ENCODE measurements at regions not wholly inside any gene's neighbourhood (a gene's known extent, or its start where the extent isn't known, plus 50 kb on each side); places are given as distances from the start of the nearest gene placed in this dataset.

GRCh38 chr9:93898026-93898425 lies 57.1 kb downstream of the BARX1 start:
- WGBS, 5 donors = 48 to 61% (median 52%) methylated on average over 2 of the region's 2 CpGs
- H3K27ac ChIP-seq = no peak overlapping the region
- H3K36me3 ChIP-seq = no peaks in the 10 kb centered on the region
- H3K4me1 ChIP-seq = peaks cover 0 to 15% (median 13%) of the 10 kb centered on the region in 4 donors
- H3K9me3 ChIP-seq = peaks cover 0 to 5% (median 2%) of the 10 kb centered on the region in 4 donors
- H3K27me3 ChIP-seq = no peaks in the 10 kb centered on the region
- DNase-seq = peak in 1 of 2 donors; percentile 27
- no peak overlapping the region for H3K4me3 ChIP-seq
- intact Hi-C loops (cut with DNase I; ENCODE audit: low total_unique reads) = no loop called here
- TF ChIP-seq POLR2A (IDR thresholded peaks at IDR 0.05) (no peak), CTCF (IDR thresholded peaks at IDR 0.05) (no peak), EP300 (IDR thresholded peaks at IDR 0.05) (no peak), POLR2AphosphoS5 (IDR thresholded peaks at IDR 0.05) (no peak)

DNA sequence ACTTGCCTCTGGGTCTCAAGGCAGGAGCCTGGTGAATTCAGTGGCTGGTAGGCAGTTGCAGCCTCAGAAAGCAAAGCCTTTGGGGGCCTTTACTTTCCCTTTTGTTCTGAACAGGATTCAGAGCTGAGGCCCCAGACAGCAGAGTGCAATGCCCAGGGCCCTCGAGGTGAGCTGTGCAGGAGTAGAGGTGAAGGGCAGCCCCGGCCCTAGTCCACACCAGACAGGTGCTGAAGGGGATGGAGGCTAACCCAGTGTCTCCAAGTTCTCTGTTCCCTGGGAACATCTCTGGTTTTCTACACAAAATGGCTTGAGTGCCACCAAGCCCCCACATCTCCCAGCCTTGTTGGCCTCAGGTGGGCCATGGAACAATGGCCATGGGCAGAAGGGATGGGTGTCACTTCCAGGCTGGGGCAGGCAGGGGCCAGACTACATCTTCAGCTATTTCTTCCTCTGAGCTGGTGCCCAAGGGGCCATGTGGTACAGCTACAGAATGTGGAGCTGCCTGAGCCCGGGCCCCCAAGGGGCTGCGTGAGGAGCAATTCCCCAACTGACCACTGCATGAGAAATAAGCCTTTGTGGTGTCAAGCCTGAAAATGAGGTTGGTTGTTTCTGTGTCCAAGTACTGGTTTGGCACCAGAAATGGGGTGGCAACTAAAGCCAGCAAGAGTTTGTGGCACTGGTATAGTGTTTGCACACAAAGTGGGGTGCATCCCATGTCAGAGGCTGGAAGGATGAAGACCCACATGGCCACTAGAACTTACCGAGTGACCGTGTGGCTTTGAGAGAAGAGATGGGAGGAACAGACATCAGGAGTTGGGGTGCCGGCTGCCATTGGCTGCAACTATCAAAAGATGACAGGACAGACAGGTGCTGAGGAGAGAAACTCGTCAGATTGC lies 57.8 kb downstream of the BARX1 start:
- DNase-seq = peak in 1 of 2 donors; percentile 22

GRCh38 chr9:93896496-93897033 lies 58.6 kb downstream of the BARX1 start:
- no peak overlapping the region for H3K27ac ChIP-seq
- peaks cover 0 to 15% (median 13%) of the 10 kb centered on the region in 4 donors for H3K4me1 ChIP-seq
- no peak for TF ChIP-seq CTCF (IDR thresholded peaks at IDR 0.05)
- no peak for TF ChIP-seq EP300 (IDR thresholded peaks at IDR 0.05)
- no peak for TF ChIP-seq POLR2A (IDR thresholded peaks at IDR 0.05)
- TF ChIP-seq POLR2AphosphoS5 (IDR thresholded peaks at IDR 0.05) = no peak
- H3K9me3 ChIP-seq = peaks cover 0 to 15% (median 5%) of the 10 kb centered on the region in 4 donors
- WGBS, 5 donors = 71 to 92% (median 90%) methylated on average over 5 to 9 of the region's 9 CpGs
- no peaks in the 10 kb centered on the region for H3K36me3 ChIP-seq
- no peaks in the 10 kb centered on the region for H3K27me3 ChIP-seq
- no peak overlapping the region for H3K4me3 ChIP-seq
- peak in 1 of 2 donors; percentile 13 for DNase-seq
- intact Hi-C loops (cut with DNase I; ENCODE audit: low total_unique reads) = no loop called here

More for the DNA sequence above, 57.8 kb downstream of the BARX1 start:
- TF ChIP-seq POLR2AphosphoS5 (IDR thresholded peaks at IDR 0.05) (no peak), CTCF (IDR thresholded peaks at IDR 0.05) (no peak), EP300 (IDR thresholded peaks at IDR 0.05) (no peak), POLR2A (IDR thresholded peaks at IDR 0.05) (no peak)
- peaks cover 0 to 15% (median 13%) of the 10 kb centered on the region in 4 donors for H3K4me1 ChIP-seq
- no peak overlapping the region for H3K27ac ChIP-seq
- H3K27me3 ChIP-seq = no peaks in the 10 kb centered on the region
- H3K9me3 ChIP-seq = peaks cover 0 to 12% (median 5%) of the 10 kb centered on the region in 4 donors
- H3K4me3 ChIP-seq = no peak overlapping the region
- H3K36me3 ChIP-seq = no peaks in the 10 kb centered on the region
- intact Hi-C loops (cut with DNase I; ENCODE audit: low total_unique reads) = no loop called here
- 90 to 97% (median 93%) methylated on average over 8 of the region's 8 CpGs for WGBS, 5 donors

DNA sequence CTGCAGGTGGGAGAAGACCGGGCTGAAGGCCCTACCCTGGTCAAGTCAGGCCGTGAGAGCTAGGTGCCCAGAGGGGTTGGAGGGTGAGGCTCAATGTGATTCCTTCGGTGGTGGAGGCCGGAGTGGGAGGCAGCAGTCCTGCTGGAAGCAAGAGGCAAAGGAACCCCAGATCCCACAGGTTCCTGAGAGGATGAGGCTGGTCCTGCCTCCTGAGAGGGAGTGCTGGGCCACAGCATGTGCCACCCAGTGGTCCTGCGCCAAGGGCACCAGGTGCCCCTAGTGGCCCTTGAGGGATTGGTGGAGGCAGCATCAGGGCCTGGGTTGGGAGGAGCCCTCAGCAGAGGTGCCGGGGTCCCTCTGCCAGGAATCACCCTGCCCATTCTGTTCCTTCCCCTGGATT lies 59.1 kb downstream of the BARX1 start:
- Histone ChIP-seq H3K4me3 (no peak overlapping the region), H3K27me3 (no peaks in the 10 kb centered on the region), H3K27ac (no peak overlapping the region), H3K36me3 (no peaks in the 10 kb centered on the region), H3K9me3 (peaks cover 0 to 15% (median 5%) of the 10 kb centered on the region in 4 donors), H3K4me1 (peaks cover 0 to 15% (median 13%) of the 10 kb centered on the region in 4 donors)
- intact Hi-C loops (cut with DNase I; ENCODE audit: low total_unique reads) = no loop called here
- peak in 1 of 2 donors; percentile 17 for DNase-seq
- 93 to 99% (median 96%) methylated on average over 4 to 6 of the region's 6 CpGs for WGBS, 5 donors
- TF ChIP-seq EP300 (IDR thresholded peaks at IDR 0.05) (no peak), POLR2AphosphoS5 (IDR thresholded peaks at IDR 0.05) (no peak), CTCF (IDR thresholded peaks at IDR 0.05) (no peak), POLR2A (IDR thresholded peaks at IDR 0.05) (no peak)

Measured in stomach (tissue), 8 donors.